Endothelial cell (in vitro differentiated cells): ENCODE measurements at regions not wholly inside any gene's neighbourhood (a gene's known extent, or its start where the extent isn't known, plus 50 kb on each side); places are given as distances from the start of the nearest gene placed in this dataset.

Experiments
- DNase-seq: peaks from one replicate; pipeline ENCODE4 v3.0.0; 2021; ENCODE audit warnings: low spot score
- H3K27ac Mint-ChIP-seq: one replicate; pipeline ENCODE4 v1.8.0; 2021; ENCODE audit warnings: mixed read lengths, inconsistent platforms; ENCODE audit not compliant: unreplicated experiment
- H3K27me3 Mint-ChIP-seq: one replicate; pipeline ENCODE4 v1.8.0; 2021; ENCODE audit warnings: mild to moderate bottlenecking, moderate library complexity, mixed read lengths, inconsistent platforms; ENCODE audit not compliant: unreplicated experiment
- H3K36me3 Mint-ChIP-seq: one replicate; pipeline ENCODE4 v1.8.0; 2021; ENCODE audit warnings: mild to moderate bottlenecking, low read depth, mixed read lengths, inconsistent platforms; ENCODE audit not compliant: unreplicated experiment
- H3K4me1 Mint-ChIP-seq: one replicate; pipeline ENCODE4 v1.8.0; 2021; ENCODE audit warnings: mild to moderate bottlenecking, mixed read lengths, inconsistent platforms; ENCODE audit not compliant: unreplicated experiment
- H3K4me3 Mint-ChIP-seq: one replicate; pipeline ENCODE4 v1.8.0; 2021; ENCODE audit warnings: mild to moderate bottlenecking, mixed read lengths, inconsistent platforms; ENCODE audit not compliant: unreplicated experiment
- H3K9me3 Mint-ChIP-seq: one replicate; pipeline ENCODE4 v1.8.0; 2021; ENCODE audit warnings: mixed read lengths, inconsistent platforms; ENCODE audit not compliant: unreplicated experiment
- CTCF ChIP-seq: fragments of 200-600 bp; sonication (generic); IDR thresholded peaks from one replicate; pipeline ENCODE4 v1.5.0; 2021; ENCODE audit warnings: antibody characterized with exemption; ENCODE audit not compliant: unreplicated experiment

- Mint-ChIP-seq H3K27me3 (no peaks in the 10 kb centered on the region), H3K36me3 (peaks cover 3% of the 10 kb centered on the region), H3K4me3 (no peak overlapping the region), H3K27ac (no peak overlapping the region), H3K9me3 (no peaks in the 10 kb centered on the region), H3K4me1 (peaks cover 15% of the 10 kb centered on the region)
- no peak for DNase-seq
- no peak for TF ChIP-seq CTCF
These were observed 705.4 kb downstream of the RFPL4B start for GRCh38 chr6:113052506-113052905.

- no peaks in the 10 kb centered on the region for H3K9me3 Mint-ChIP-seq
- peaks cover 3% of the 10 kb centered on the region for H3K36me3 Mint-ChIP-seq
These were observed 707.9 kb downstream of the RFPL4B start for GRCh38 chr6:113055061-113055460.

GRCh38 chr6:113055998-113056397, 708.9 kb downstream of the RFPL4B start:
- DNase-seq: no peak

More at GRCh38 chr6:113055061-113055460, 707.9 kb downstream of the RFPL4B start:
- no peak for TF ChIP-seq CTCF
- no peak overlapping the region for H3K4me3 Mint-ChIP-seq
- H3K4me1 Mint-ChIP-seq: peaks cover 9% of the 10 kb centered on the region
- no peaks in the 10 kb centered on the region for H3K27me3 Mint-ChIP-seq
- no peak overlapping the region for H3K27ac Mint-ChIP-seq
- DNase-seq: no peak

GRCh38 chr6:113057567-113058053, 710.5 kb downstream of the RFPL4B start:
- no peak overlapping the region for H3K4me3 Mint-ChIP-seq
- H3K36me3 Mint-ChIP-seq: peaks cover 3% of the 10 kb centered on the region
- no peak for DNase-seq
- H3K27me3 Mint-ChIP-seq: no peaks in the 10 kb centered on the region
- no peak overlapping the region for H3K27ac Mint-ChIP-seq
- H3K4me1 Mint-ChIP-seq: peaks cover 2% of the 10 kb centered on the region
- no peaks in the 10 kb centered on the region for H3K9me3 Mint-ChIP-seq
- TF ChIP-seq CTCF: no peak

More at GRCh38 chr6:113055998-113056397, 708.9 kb downstream of the RFPL4B start:
- Mint-ChIP-seq H3K36me3 (peaks cover 3% of the 10 kb centered on the region), H3K27ac (no peak overlapping the region), H3K4me3 (no peak overlapping the region), H3K9me3 (no peaks in the 10 kb centered on the region), H3K27me3 (no peaks in the 10 kb centered on the region), H3K4me1 (peaks cover 3% of the 10 kb centered on the region)
- no peak for TF ChIP-seq CTCF

- TF ChIP-seq CTCF: no peak
- Mint-ChIP-seq H3K27ac (no peak overlapping the region), H3K4me1 (peaks cover 6% of the 10 kb centered on the region), H3K9me3 (no peaks in the 10 kb centered on the region), H3K36me3 (peaks cover 3% of the 10 kb centered on the region), H3K4me3 (no peak overlapping the region), H3K27me3 (no peaks in the 10 kb centered on the region)
- no peak for DNase-seq
These were observed 713.5 kb downstream of the RFPL4B start for GRCh38 chr6:113060664-113061063.
